H1 (cell line): ENCODE measurements at regions not wholly inside any gene's neighbourhood (a gene's known extent, or its start where the extent isn't known, plus 50 kb on each side); places are given as distances from the start of the nearest gene placed in this dataset.

Source experiments
- CTCF ChIP-seq, 3 experiments: IDR thresholded peaks; 1 replicate in 2 of 3; 2 replicates in 1 of 3; pipeline versions ENCODE4 v1.5.1 to v1.6.1; 2011; ENCODE audit warnings: low read length in 3 of 3, mild to moderate bottlenecking in 3 of 3, inconsistent platforms in 2 of 3, low read depth in 1 of 3, moderate library complexity in 1 of 3; ENCODE audit not compliant: insufficient read depth in 1 of 3; ENCODE audit errors: control extremely low read depth in 1 of 3
- EP300 ChIP-seq, 2 experiments: IDR thresholded peaks; 1 replicate in 1 of 2; 2 replicates in 1 of 2; pipeline ENCODE4 v1.6.1; 2011 to 2012; ENCODE audit warnings: low read depth in 2 of 2, low read length in 2 of 2, mild to moderate bottlenecking in 2 of 2, borderline replicate concordance in 1 of 2, inconsistent platforms in 1 of 2, moderate library complexity in 1 of 2
- KDM5A ChIP-seq: fragments of 200-600 bp; IDR thresholded peaks from 2 replicates; pipeline ENCODE4 v1.7.1; 2012; ENCODE audit warnings: mild to moderate bottlenecking, low read length, inconsistent platforms, mixed read lengths
- MAX ChIP-seq: IDR thresholded peaks from 2 replicates; pipeline ENCODE4 v1.6.1; 2012; ENCODE audit warnings: inconsistent platforms
- NRF1 ChIP-seq: IDR thresholded peaks from 2 replicates; pipeline ENCODE4 v1.6.1; 2011; ENCODE audit warnings: mild to moderate bottlenecking, low read depth, low read length, improper control_type of control experiment
- POLR2AphosphoS5 ChIP-seq: IDR thresholded peaks from 2 replicates; pipeline ENCODE4 v1.6.1; 2011; ENCODE audit warnings: low read depth, low read length
- RAD21 ChIP-seq, 2 experiments: IDR thresholded peaks in 1 of 2; conservative IDR thresholded peaks in 1 of 2; 2 replicates each; pipeline ENCODE4 v1.6.1; 2011; ENCODE audit warnings: low read depth in 2 of 2, low read length in 2 of 2, improper control_type of control experiment in 1 of 2, inconsistent platforms in 1 of 2, mild to moderate bottlenecking in 1 of 2, moderate library complexity in 1 of 2
- SIX5 ChIP-seq: IDR thresholded peaks from 2 replicates; pipeline ENCODE4 v1.6.1; 2011; ENCODE audit warnings: mild to moderate bottlenecking, low read depth, low read length
- SP2 ChIP-seq: IDR thresholded peaks from 2 replicates; pipeline ENCODE4 v1.6.1; 2012; ENCODE audit warnings: mild to moderate bottlenecking, low read length, inconsistent platforms
- TEAD4 ChIP-seq: IDR thresholded peaks from 2 replicates; pipeline ENCODE4 v1.6.1; 2012; ENCODE audit warnings: low read depth, low read length, inconsistent platforms, mixed read lengths
- ZNF274 ChIP-seq: IDR thresholded peaks from 2 replicates; pipeline ENCODE4 v1.7.0; 2012; ENCODE audit warnings: low read length, borderline replicate concordance; ENCODE audit errors: extremely low read depth

GRCh38 chr10:121071901-121072300, 220.7 kb downstream of the WDR11 start:
- TF ChIP-seq CTCF (IDR thresholded peaks at IDR 0.05; ENCODE audit: control extremely low read depth in 1 of 3, insufficient read depth in 1 of 3, low read depth in 1 of 3, low read length in 3 of 3) (no peak), NRF1 (no peak), TEAD4 (no peak), MAX (no peak), POLR2AphosphoS5 (no peak), SIX5 (no peak), EP300 (IDR thresholded peaks at IDR 0.05; ENCODE audit: borderline replicate concordance in 1 of 2, low read depth in 2 of 2, low read length in 2 of 2) (no peak), KDM5A (no peak), ZNF274 (no peak), SP2 (no peak), RAD21 (IDR thresholded peaks at IDR 0.05 in 1 of 2, conservative IDR thresholded peaks at IDR 0.05 in 1 of 2; ENCODE audit: low read depth in 2 of 2, low read length in 2 of 2) (no peak)
